ENCODE measurements at regions not wholly inside any gene's neighbourhood (a gene's known extent, or its start where the extent isn't known, plus 50 kb on each side); places are given as distances from the start of the nearest gene placed in this dataset.
A peak's percentile ranks its signal among the peaks of the same experiment; 100 is the strongest.
"Not testable (repeated sequence)": the region's sequence is repeated elsewhere in the genome, so short reads cannot be mapped to it uniquely, and the experiment has no call there.

DNA sequence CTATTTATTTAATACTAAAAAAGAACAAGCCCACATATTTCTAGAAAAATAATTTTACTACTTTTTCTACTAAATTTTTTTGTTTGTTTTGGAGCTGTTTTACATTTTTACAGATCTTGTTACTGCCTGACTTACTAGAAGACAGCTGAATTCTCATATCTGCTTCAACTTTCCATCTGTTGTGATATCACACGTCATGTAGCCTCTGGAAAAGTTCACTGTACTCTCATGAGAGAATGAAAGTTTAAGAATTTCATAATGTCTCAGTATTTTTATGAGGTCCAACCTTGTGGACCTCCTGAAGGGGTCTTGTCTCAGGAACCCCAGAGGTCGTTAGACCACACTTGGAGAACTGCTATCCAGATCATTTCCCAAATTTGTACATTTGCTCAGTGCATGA is 81.7 kb upstream of the MTHFD1L start:
- no peak overlapping the region for H3K4me2 ChIP-seq (ENCODE audit: low read length)
- no peak overlapping the region for H3K27ac ChIP-seq (ENCODE audit: low read depth, low read length, poor library complexity, severe bottlenecking)
- peaks cover 43% of the 10 kb centered on the region for H3K4me1 ChIP-seq (ENCODE audit: insufficient read depth, low read length, severe bottlenecking)
- no peaks in the 10 kb centered on the region for H3K27me3 ChIP-seq (ENCODE audit: insufficient read depth, low read length)
- H2AFZ ChIP-seq (ENCODE audit: low read length): no peak overlapping the region
- H3K9ac ChIP-seq (ENCODE audit: low read length): no peak overlapping the region
- no peaks in the 10 kb centered on the region for H3K9me2 ChIP-seq (ENCODE audit: low read depth, low read length)
- H3K79me2 ChIP-seq (ENCODE audit: insufficient read depth, low read length): no peaks in the 10 kb centered on the region
- H4K20me1 ChIP-seq (ENCODE audit: insufficient read depth, low read length): no peaks in the 10 kb centered on the region
- no peak overlapping the region for H3K4me3 ChIP-seq (ENCODE audit: low read depth, low read length, poor library complexity, severe bottlenecking)
- no peak for TF ChIP-seq CTCF (IDR thresholded peaks at IDR 0.05; ENCODE audit: low read length)
- TF ChIP-seq EZH2 (IDR thresholded peaks at IDR 0.05; ENCODE audit: borderline replicate concordance, low read length): no peak
- peaks cover 84% of the 10 kb centered on the region for H3K36me3 ChIP-seq (ENCODE audit: insufficient read depth, low read length)
- H3K9me3 ChIP-seq (ENCODE audit: low read length): no peaks in the 10 kb centered on the region
- no peaks in the 10 kb centered on the region for H3F3A ChIP-seq (ENCODE audit: insufficient read depth, low read length)

DNA sequence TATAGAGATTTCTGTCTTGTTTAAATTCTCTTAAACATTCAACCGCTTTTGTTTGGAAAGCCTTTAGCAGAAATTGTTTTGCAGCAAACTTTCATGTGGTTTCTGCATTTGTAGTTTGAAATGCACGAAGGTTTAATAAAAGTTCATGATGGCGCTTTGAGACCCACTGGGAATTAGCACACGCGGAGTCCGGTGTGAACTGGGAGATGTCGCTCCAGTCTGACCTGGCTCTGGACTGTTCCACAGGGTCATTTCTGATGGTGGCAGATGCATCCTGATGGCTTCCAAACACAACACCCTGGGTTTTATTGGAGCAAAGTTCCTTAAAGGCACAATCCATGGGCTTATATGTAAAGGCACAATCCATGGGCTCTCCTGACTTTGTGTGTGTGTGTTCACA is 78.1 kb upstream of the MTHFD1L start:
- no peaks in the 10 kb centered on the region for H4K20me1 ChIP-seq (ENCODE audit: insufficient read depth, low read length)
- no peaks in the 10 kb centered on the region for H3K9me2 ChIP-seq (ENCODE audit: low read depth, low read length)
- H2AFZ ChIP-seq (ENCODE audit: low read length): no peak overlapping the region

DNA sequence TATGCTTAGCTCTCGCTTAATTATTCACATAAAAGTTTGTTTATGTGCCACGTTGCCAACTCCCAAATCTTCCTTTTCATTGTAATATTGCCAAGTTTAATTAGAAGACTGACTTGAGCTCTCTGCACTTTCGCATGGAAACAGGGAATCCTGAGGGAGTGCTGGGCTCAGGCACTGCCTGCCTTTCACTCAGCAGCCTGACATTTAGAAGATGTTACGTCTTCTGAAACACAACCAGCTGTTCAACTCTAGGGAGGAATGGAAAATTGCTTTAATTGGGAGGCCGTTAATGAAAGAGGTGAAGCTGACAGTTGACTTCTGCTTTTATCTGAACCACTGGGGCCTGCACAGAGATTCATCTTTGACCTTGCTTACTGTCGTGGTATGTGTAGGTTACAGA is 77.4 kb upstream of the MTHFD1L start:
- Histone ChIP-seq H3K27ac (ENCODE audit: low read depth, low read length, poor library complexity, severe bottlenecking) (peak overlapping the region; percentile 89), H3K4me2 (ENCODE audit: low read length) (peak overlapping the region; percentile 46)

More for the DNA sequence above, 78.1 kb upstream of the MTHFD1L start:
- Histone ChIP-seq H3K36me3 (ENCODE audit: insufficient read depth, low read length) (peaks cover 87% of the 10 kb centered on the region), H3K4me2 (ENCODE audit: low read length) (peak overlapping the region; percentile 46), H3K27me3 (ENCODE audit: insufficient read depth, low read length) (no peaks in the 10 kb centered on the region), H3K79me2 (ENCODE audit: insufficient read depth, low read length) (no peaks in the 10 kb centered on the region; the same call in 1 of the 2 replicates), H3K9me3 (ENCODE audit: low read length) (no peaks in the 10 kb centered on the region), H3F3A (ENCODE audit: insufficient read depth, low read length) (no peaks in the 10 kb centered on the region), H3K9ac (ENCODE audit: low read length) (peak overlapping the region; percentile 18), H3K27ac (ENCODE audit: low read depth, low read length, poor library complexity, severe bottlenecking) (peak overlapping the region; percentile 89), H3K4me3 (ENCODE audit: low read depth, low read length, poor library complexity, severe bottlenecking) (no peak overlapping the region), H3K4me1 (ENCODE audit: insufficient read depth, low read length, severe bottlenecking) (peaks cover 45% of the 10 kb centered on the region)
- TF ChIP-seq EZH2 (IDR thresholded peaks at IDR 0.05; ENCODE audit: borderline replicate concordance, low read length) (no peak), CTCF (IDR thresholded peaks at IDR 0.05; ENCODE audit: low read length) (no peak)

GRCh38 chr6:150789906-150790305 is 75.6 kb upstream of the MTHFD1L start:
- peaks cover 77% of the 10 kb centered on the region for H3K36me3 ChIP-seq (ENCODE audit: insufficient read depth, low read length)
- H3K4me2 ChIP-seq (ENCODE audit: low read length): not testable (repeated sequence)

More for the DNA sequence above, 77.4 kb upstream of the MTHFD1L start:
- TF ChIP-seq CTCF (IDR thresholded peaks at IDR 0.05; ENCODE audit: low read length): no peak
- TF ChIP-seq EZH2 (IDR thresholded peaks at IDR 0.05; ENCODE audit: borderline replicate concordance, low read length): no peak
- no peaks in the 10 kb centered on the region; the same call in 1 of the 2 replicates for H3F3A ChIP-seq (ENCODE audit: insufficient read depth, low read length)
- peak overlapping the region; percentile 18 for H3K9ac ChIP-seq (ENCODE audit: low read length)
- H3K4me1 ChIP-seq (ENCODE audit: insufficient read depth, low read length, severe bottlenecking): peaks cover 45% of the 10 kb centered on the region
- H3K36me3 ChIP-seq (ENCODE audit: insufficient read depth, low read length): peaks cover 86% of the 10 kb centered on the region
- H3K9me3 ChIP-seq (ENCODE audit: low read length): no peaks in the 10 kb centered on the region
- no peaks in the 10 kb centered on the region for H3K27me3 ChIP-seq (ENCODE audit: insufficient read depth, low read length)
- H2AFZ ChIP-seq (ENCODE audit: low read length): no peak overlapping the region
- no peak overlapping the region for H3K4me3 ChIP-seq (ENCODE audit: low read depth, low read length, poor library complexity, severe bottlenecking)
- no peaks in the 10 kb centered on the region for H4K20me1 ChIP-seq (ENCODE audit: insufficient read depth, low read length)
- H3K9me2 ChIP-seq (ENCODE audit: low read depth, low read length): no peaks in the 10 kb centered on the region
- no peaks in the 10 kb centered on the region; the same call in 1 of the 2 replicates for H3K79me2 ChIP-seq (ENCODE audit: insufficient read depth, low read length)

More at GRCh38 chr6:150789906-150790305, 75.6 kb upstream of the MTHFD1L start:
- not testable (repeated sequence) for H2AFZ ChIP-seq (ENCODE audit: low read length); H3K27ac ChIP-seq (ENCODE audit: low read depth, low read length, poor library complexity, severe bottlenecking); H3K4me3 ChIP-seq (ENCODE audit: low read depth, low read length, poor library complexity, severe bottlenecking); H3K9me2 ChIP-seq (ENCODE audit: low read depth, low read length); H3K79me2 ChIP-seq (ENCODE audit: insufficient read depth, low read length); H3F3A ChIP-seq (ENCODE audit: insufficient read depth, low read length); H3K9ac ChIP-seq (ENCODE audit: low read length); H4K20me1 ChIP-seq (ENCODE audit: insufficient read depth, low read length); H3K9me3 ChIP-seq (ENCODE audit: low read length); H3K27me3 ChIP-seq (ENCODE audit: insufficient read depth, low read length)
- H3K4me1 ChIP-seq (ENCODE audit: insufficient read depth, low read length, severe bottlenecking): peaks cover 41% of the 10 kb centered on the region
